OCI-LY3 (cell line): ENCODE measurements at regions not wholly inside any gene's neighbourhood (a gene's known extent, or its start where the extent isn't known, plus 50 kb on each side); places are given as distances from the start of the nearest gene placed in this dataset.
"Not testable (repeated sequence)": the region's sequence is repeated elsewhere in the genome, so short reads cannot be mapped to it uniquely, and the experiment has no call there.

Source experiments
- H2AFZ ChIP-seq: fragments of 200-600, 300-600 bp; shearing (Covaris generic); 2 replicates; pipeline ENCODE4 v1.6.0; 2014; ENCODE audit warnings: antibody characterized with exemption, low read depth, low read length
- H3K27ac ChIP-seq: fragments of 200-600, 300-600 bp; sonication (generic); 2 replicates; pipeline ENCODE4 v1.5.1; 2014; ENCODE audit warnings: mild to moderate bottlenecking, low read length, moderate library complexity, mixed read lengths
- H3K27me3 ChIP-seq: fragments of 200-600, 300-600 bp; sonication (generic); 2 replicates; pipeline ENCODE4 v1.6.1; 2014; ENCODE audit warnings: low read depth, low read length, mixed read lengths
- H3K36me3 ChIP-seq: fragments of 200-600, 300-600 bp; sonication (generic); replicated peaks from 2 replicates; pipeline ENCODE3; 2014; ENCODE audit warnings: low read depth, low read length, mixed read lengths
- H3K4me1 ChIP-seq: fragments of 300-600, 200-600 bp; sonication (generic); 2 replicates; pipeline ENCODE4 v1.6.1; 2014; ENCODE audit warnings: low read length, mixed read lengths
- H3K4me2 ChIP-seq: fragments of 200-600, 300-600 bp; sonication (generic); 2 replicates; pipeline ENCODE4 v1.6.1; 2014; ENCODE audit warnings: low read length, mixed read lengths
- H3K4me3 ChIP-seq: fragments of 300-600, 200-600 bp; sonication (generic); 2 replicates; pipeline ENCODE4 v1.5.1; 2014; ENCODE audit warnings: antibody characterized with exemption, mild to moderate bottlenecking, low read length, moderate library complexity
- H3K79me2 ChIP-seq: fragments of 300-600, 200-600 bp; shearing (Covaris generic); 2 replicates; pipeline ENCODE4 v1.6.1; 2014; ENCODE audit warnings: mild to moderate bottlenecking, low read length, mixed read lengths
- H3K9ac ChIP-seq: fragments of 300-600, 200-600 bp; shearing (Covaris generic); 2 replicates; pipeline ENCODE4 v1.6.0; 2014; ENCODE audit warnings: mild to moderate bottlenecking, low read length, moderate library complexity
- H3K9me3 ChIP-seq: fragments of 200-600, 300-600 bp; shearing (Covaris generic); 2 replicates; pipeline ENCODE4 v1.6.1; 2014; ENCODE audit warnings: low read length, mixed read lengths; ENCODE audit not compliant: insufficient read depth
- H4K20me1 ChIP-seq: fragments of 200-600, 300-600 bp; sonication (generic); 2 replicates; pipeline ENCODE4 v1.6.1; 2016; ENCODE audit warnings: low read length, mixed read lengths; ENCODE audit not compliant: insufficient read depth
- CTCF ChIP-seq: fragments of 200-600, 300-600 bp; sonication (generic); IDR thresholded peaks from 2 replicates; pipeline ENCODE4 v1.5.1; 2014; ENCODE audit warnings: antibody characterized with exemption, low read length, low read depth
- EZH2phosphoT487 ChIP-seq: fragments of 200-600 bp; shearing (Covaris generic); IDR thresholded peaks from 2 replicates; pipeline ENCODE4 v1.6.1; 2018; ENCODE audit warnings: antibody characterized with exemption, mixed run types, low read depth

- H3K9me3 ChIP-seq, result no peaks in the 10 kb centered on the region
- peaks cover 11% of the 10 kb centered on the region for H3K4me1 ChIP-seq
- no peak overlapping the region for H3K4me2 ChIP-seq
- no peak overlapping the region for H3K4me3 ChIP-seq
- no peak overlapping the region for H3K27ac ChIP-seq
- TF ChIP-seq EZH2phosphoT487 (no peak), CTCF (no peak)
- H2AFZ ChIP-seq, result no peak overlapping the region
- no peaks in the 10 kb centered on the region for H3K27me3 ChIP-seq
- no peaks in the 10 kb centered on the region for H4K20me1 ChIP-seq
- H3K9ac ChIP-seq, result no peak overlapping the region
- H3K79me2 ChIP-seq, result no peaks in the 10 kb centered on the region
- no peaks in the 10 kb centered on the region for H3K36me3 ChIP-seq
These were observed 140.9 kb downstream of the NDFIP2 start for GRCh38 chr13:79621902-79622301.

- no peak for TF ChIP-seq EZH2phosphoT487
- no peak for TF ChIP-seq CTCF
- Histone ChIP-seq H4K20me1 (no peaks in the 10 kb centered on the region), H3K9ac (no peak overlapping the region), H3K36me3 (no peaks in the 10 kb centered on the region), H3K4me2 (no peak overlapping the region), H3K9me3 (no peaks in the 10 kb centered on the region), H2AFZ (no peak overlapping the region), H3K4me3 (no peak overlapping the region), H3K4me1 (peaks cover 11% of the 10 kb centered on the region), H3K27me3 (no peaks in the 10 kb centered on the region), H3K79me2 (no peaks in the 10 kb centered on the region), H3K27ac (no peak overlapping the region)
These were observed 140.5 kb downstream of the NDFIP2 start for GRCh38 chr13:79621449-79621848.

GRCh38 chr13:79614250-79614918, 133.4 kb downstream of the NDFIP2 start:
- H3K79me2 ChIP-seq, result no peaks in the 10 kb centered on the region
- no peaks in the 10 kb centered on the region for H3K36me3 ChIP-seq
- H2AFZ ChIP-seq, result no peak overlapping the region
- no peak overlapping the region for H3K9ac ChIP-seq
- no peaks in the 10 kb centered on the region for H3K4me1 ChIP-seq
- H3K9me3 ChIP-seq, result peaks cover 4% of the 10 kb centered on the region; the same call in 1 of the 2 replicates
- H3K27me3 ChIP-seq, result no peaks in the 10 kb centered on the region
- H3K4me2 ChIP-seq, result no peak overlapping the region
- TF ChIP-seq CTCF (no peak), EZH2phosphoT487 (no peak)
- no peak overlapping the region for H3K27ac ChIP-seq
- H3K4me3 ChIP-seq, result no peak overlapping the region
- no peaks in the 10 kb centered on the region for H4K20me1 ChIP-seq

- H2AFZ ChIP-seq, result no peak overlapping the region
- no peak overlapping the region for H3K4me2 ChIP-seq
- H3K27ac ChIP-seq, result no peak overlapping the region
- H3K4me3 ChIP-seq, result no peak overlapping the region
- H3K79me2 ChIP-seq, result no peaks in the 10 kb centered on the region
- H3K4me1 ChIP-seq, result no peaks in the 10 kb centered on the region
- no peaks in the 10 kb centered on the region for H4K20me1 ChIP-seq
- H3K27me3 ChIP-seq, result no peaks in the 10 kb centered on the region
- H3K9ac ChIP-seq, result no peak overlapping the region
- peaks cover 4% of the 10 kb centered on the region; the same call in 1 of the 2 replicates for H3K9me3 ChIP-seq
- TF ChIP-seq CTCF, result no peak
- no peak for TF ChIP-seq EZH2phosphoT487
- H3K36me3 ChIP-seq, result no peaks in the 10 kb centered on the region
These were observed 131.6 kb downstream of the NDFIP2 start for GRCh38 chr13:79612604-79613003.

GRCh38 chr13:79607895-79608294, 126.9 kb downstream of the NDFIP2 start:
- not testable (repeated sequence) for H3K4me3 ChIP-seq, H2AFZ ChIP-seq, H3K9ac ChIP-seq

More at GRCh38 chr13:79607895-79608294, 126.9 kb downstream of the NDFIP2 start:
- H3K4me1 ChIP-seq, H3K36me3 ChIP-seq, H4K20me1 ChIP-seq, H3K27me3 ChIP-seq, H3K4me2 ChIP-seq, H3K79me2 ChIP-seq, H3K9me3 ChIP-seq, H3K27ac ChIP-seq: not testable (repeated sequence)
